ENCODE measurements at regions not wholly inside any gene's neighbourhood (a gene's known extent, or its start where the extent isn't known, plus 50 kb on each side); places are given as distances from the start of the nearest gene placed in this dataset.

GRCh38 chr2:104658144-104658835, 195.6 kb upstream of the POU3F3 start:
- peaks cover 17% of the 10 kb centered on the region for H3K4me1 Mint-ChIP-seq (ENCODE audit: low read depth)
- intact Hi-C loops (cut with micrococcal nuclease) = loop anchor here (5.0 kb wide), 1 partner anchor 86 kb away; no protein-coding TSS in a partner anchor
- H3K27me3 Mint-ChIP-seq = peaks cover 28% of the 10 kb centered on the region
- no peaks in the 10 kb centered on the region for H3K36me3 Mint-ChIP-seq (ENCODE audit: low read depth)
- H3K4me3 Mint-ChIP-seq = peak overlapping the region; percentile 74
- no peaks in the 10 kb centered on the region for H3K9me3 Mint-ChIP-seq
- H3K27ac Mint-ChIP-seq = no peak overlapping the region

GRCh38 chr2:104658904-104659591, 194.9 kb upstream of the POU3F3 start:
- Mint-ChIP-seq H3K27me3 (peaks cover 28% of the 10 kb centered on the region), H3K4me1 (ENCODE audit: low read depth) (peaks cover 17% of the 10 kb centered on the region), H3K9me3 (no peaks in the 10 kb centered on the region), H3K4me3 (peak overlapping the region; percentile 74), H3K27ac (no peak overlapping the region), H3K36me3 (ENCODE audit: low read depth) (no peaks in the 10 kb centered on the region)
- intact Hi-C loops (cut with micrococcal nuclease) = loop anchor here (5.0 kb wide), 1 partner anchor 87 kb away; no protein-coding TSS in a partner anchor

GRCh38 chr2:104660991-104661390, 192.9 kb upstream of the POU3F3 start:
- Mint-ChIP-seq H3K4me3 (no peak overlapping the region), H3K36me3 (ENCODE audit: low read depth) (no peaks in the 10 kb centered on the region), H3K27me3 (peaks cover 28% of the 10 kb centered on the region), H3K9me3 (no peaks in the 10 kb centered on the region), H3K4me1 (ENCODE audit: low read depth) (peaks cover 17% of the 10 kb centered on the region), H3K27ac (no peak overlapping the region)
- intact Hi-C loops (cut with micrococcal nuclease) = no loop called here

GRCh38 chr2:104664672-104665071, 189.2 kb upstream of the POU3F3 start:
- Mint-ChIP-seq H3K9me3 (no peaks in the 10 kb centered on the region), H3K4me1 (ENCODE audit: low read depth) (no peaks in the 10 kb centered on the region), H3K27ac (no peak overlapping the region), H3K4me3 (no peak overlapping the region), H3K27me3 (peaks cover 15% of the 10 kb centered on the region), H3K36me3 (ENCODE audit: low read depth) (no peaks in the 10 kb centered on the region)
- intact Hi-C loops (cut with micrococcal nuclease) = no loop called here

DNA sequence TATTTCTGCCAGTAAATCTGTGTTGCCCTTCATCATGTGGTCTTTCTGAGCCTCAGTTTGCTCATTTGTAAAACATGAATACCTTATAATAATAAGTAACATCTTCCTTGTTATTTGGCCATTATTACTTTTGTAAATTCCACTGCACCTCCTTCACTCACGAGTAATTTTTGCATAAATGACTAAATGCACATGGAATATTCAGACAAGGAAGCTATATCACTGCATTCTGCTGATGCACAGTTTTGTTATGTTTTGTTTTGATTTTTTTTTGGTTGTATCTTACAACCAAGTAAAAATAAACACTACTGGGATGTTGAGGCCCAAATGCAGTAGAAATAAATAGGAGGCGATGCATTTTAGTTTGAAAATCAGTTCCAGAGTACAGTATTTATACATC, 185.3 kb upstream of the POU3F3 start:
- no peaks in the 10 kb centered on the region for H3K36me3 Mint-ChIP-seq (ENCODE audit: low read depth)

GRCh38 chr2:104673225-104673624, 180.7 kb upstream of the POU3F3 start:
- intact Hi-C loops (cut with micrococcal nuclease) = no loop called here
- Mint-ChIP-seq H3K27ac (no peak overlapping the region), H3K4me1 (ENCODE audit: low read depth) (peaks cover 14% of the 10 kb centered on the region), H3K27me3 (peaks cover 3% of the 10 kb centered on the region), H3K36me3 (ENCODE audit: low read depth) (no peaks in the 10 kb centered on the region), H3K4me3 (no peak overlapping the region), H3K9me3 (no peaks in the 10 kb centered on the region)

More for the DNA sequence above, 185.3 kb upstream of the POU3F3 start:
- peaks cover 4% of the 10 kb centered on the region for H3K4me1 Mint-ChIP-seq (ENCODE audit: low read depth)
- H3K4me3 Mint-ChIP-seq = no peak overlapping the region
- H3K27me3 Mint-ChIP-seq = peaks cover 3% of the 10 kb centered on the region
- intact Hi-C loops (cut with micrococcal nuclease) = no loop called here
- no peaks in the 10 kb centered on the region for H3K9me3 Mint-ChIP-seq
- no peak overlapping the region for H3K27ac Mint-ChIP-seq

DNA sequence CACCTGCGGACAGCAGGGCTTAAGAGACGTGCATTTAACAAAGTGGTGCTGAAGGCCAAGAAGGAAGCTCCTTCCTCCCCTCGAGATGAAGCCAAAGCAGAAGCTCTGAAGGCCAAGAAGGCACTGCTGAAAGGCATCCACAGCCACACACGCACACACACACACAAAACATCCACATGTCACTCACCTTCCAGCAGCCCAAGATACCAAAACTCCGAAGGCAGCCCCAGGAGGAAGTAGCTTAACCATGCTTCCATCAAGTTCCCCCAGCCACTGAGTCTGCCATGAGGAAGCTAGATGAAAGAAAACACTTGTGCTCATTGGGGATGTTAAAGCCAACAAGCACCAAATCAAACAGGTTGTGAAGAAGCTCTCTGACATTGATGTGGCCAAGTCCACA, 175.7 kb upstream of the POU3F3 start:
- Mint-ChIP-seq H3K36me3 (ENCODE audit: low read depth) (no peaks in the 10 kb centered on the region), H3K4me3 (no peak overlapping the region), H3K4me1 (ENCODE audit: low read depth) (peaks cover 16% of the 10 kb centered on the region), H3K27ac (no peak overlapping the region), H3K27me3 (peaks cover 2% of the 10 kb centered on the region), H3K9me3 (no peaks in the 10 kb centered on the region)
- intact Hi-C loops (cut with micrococcal nuclease) = no loop called here

GRCh38 chr2:104685591-104685990, 168.3 kb upstream of the POU3F3 start:
- no peak overlapping the region for H3K27ac Mint-ChIP-seq
- H3K36me3 Mint-ChIP-seq (ENCODE audit: low read depth) = no peaks in the 10 kb centered on the region
- intact Hi-C loops (cut with micrococcal nuclease) = no loop called here
- H3K4me1 Mint-ChIP-seq (ENCODE audit: low read depth) = no peaks in the 10 kb centered on the region
- no peaks in the 10 kb centered on the region for H3K9me3 Mint-ChIP-seq
- no peak overlapping the region for H3K4me3 Mint-ChIP-seq
- no peaks in the 10 kb centered on the region for H3K27me3 Mint-ChIP-seq

GRCh38 chr2:104687147-104687546, 166.8 kb upstream of the POU3F3 start:
- Mint-ChIP-seq H3K4me1 (ENCODE audit: low read depth) (no peaks in the 10 kb centered on the region), H3K9me3 (no peaks in the 10 kb centered on the region), H3K36me3 (ENCODE audit: low read depth) (no peaks in the 10 kb centered on the region), H3K27me3 (no peaks in the 10 kb centered on the region), H3K4me3 (no peak overlapping the region), H3K27ac (no peak overlapping the region)
- intact Hi-C loops (cut with micrococcal nuclease) = no loop called here

DNA sequence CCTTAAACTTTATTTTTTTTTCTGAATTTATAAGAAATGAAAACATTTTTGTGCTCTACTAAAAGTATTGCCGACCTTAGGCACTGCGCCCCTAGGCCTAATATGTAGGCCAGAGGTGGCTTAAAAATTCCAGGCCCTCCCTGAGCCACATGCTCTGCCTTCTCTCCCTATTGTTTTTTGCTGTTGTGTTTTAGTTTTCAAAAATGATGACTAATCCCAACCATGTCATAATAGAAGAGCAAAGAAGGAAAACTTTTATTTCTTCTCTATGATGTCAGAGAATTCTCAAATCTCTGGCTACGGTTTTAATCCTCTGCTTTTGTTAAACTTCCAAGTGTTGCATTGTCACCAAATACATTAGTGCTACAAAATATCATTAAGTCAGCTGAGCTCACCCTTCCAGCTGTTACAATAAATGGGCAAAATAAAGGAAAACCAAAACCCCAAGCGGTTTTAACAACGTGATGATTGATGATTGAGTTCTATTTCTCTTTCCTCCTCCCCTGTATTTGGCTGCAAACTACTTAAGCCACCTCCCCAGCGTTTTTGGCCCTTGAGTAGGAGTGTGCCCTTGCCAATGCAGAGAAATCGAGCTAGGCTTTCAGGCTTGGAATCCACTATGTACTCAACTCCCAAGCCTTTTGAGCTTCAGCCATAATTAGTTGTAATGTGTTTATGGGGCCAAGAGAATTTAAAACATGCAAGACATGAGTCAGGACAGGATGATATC, 163.5 kb upstream of the POU3F3 start:
- intact Hi-C loops (cut with micrococcal nuclease) = no loop called here
- Mint-ChIP-seq H3K4me3 (no peak overlapping the region), H3K36me3 (ENCODE audit: low read depth) (no peaks in the 10 kb centered on the region)

DNA sequence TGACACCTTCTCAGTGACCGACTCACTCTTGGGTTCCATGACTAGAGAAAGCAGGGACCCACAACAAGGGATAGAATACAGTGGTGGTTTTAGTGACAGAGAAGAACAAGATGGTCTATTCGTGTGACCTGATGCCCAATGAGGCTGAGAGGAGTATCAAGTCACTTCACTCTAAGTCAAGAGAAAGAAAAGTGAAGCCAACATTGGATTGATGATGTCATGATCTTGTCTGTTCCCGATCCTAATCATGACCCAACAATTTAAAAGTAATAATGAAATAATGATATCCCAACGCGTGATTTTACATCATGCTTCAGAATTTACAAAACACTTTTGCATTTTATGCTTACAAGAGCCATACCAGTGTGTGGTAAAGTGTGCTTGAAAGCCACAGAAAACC, 155.6 kb upstream of the POU3F3 start:
- H3K4me3 Mint-ChIP-seq = no peak overlapping the region
- no peaks in the 10 kb centered on the region for H3K36me3 Mint-ChIP-seq (ENCODE audit: low read depth)
- H3K9me3 Mint-ChIP-seq = no peaks in the 10 kb centered on the region
- no peaks in the 10 kb centered on the region for H3K4me1 Mint-ChIP-seq (ENCODE audit: low read depth)
- H3K27ac Mint-ChIP-seq = no peak overlapping the region
- intact Hi-C loops (cut with micrococcal nuclease) = no loop called here
- H3K27me3 Mint-ChIP-seq = peaks cover 2% of the 10 kb centered on the region

More for the DNA sequence above, 163.5 kb upstream of the POU3F3 start:
- no peaks in the 10 kb centered on the region for H3K9me3 Mint-ChIP-seq
- no peaks in the 10 kb centered on the region for H3K4me1 Mint-ChIP-seq (ENCODE audit: low read depth)
- no peak overlapping the region for H3K27ac Mint-ChIP-seq
- H3K27me3 Mint-ChIP-seq = no peaks in the 10 kb centered on the region

GRCh38 chr2:104701411-104701911, 152.5 kb upstream of the POU3F3 start:
- intact Hi-C loops (cut with micrococcal nuclease) = no loop called here
- Mint-ChIP-seq H3K27ac (no peak overlapping the region), H3K36me3 (ENCODE audit: low read depth) (no peaks in the 10 kb centered on the region), H3K9me3 (no peaks in the 10 kb centered on the region), H3K27me3 (peaks cover 2% of the 10 kb centered on the region), H3K4me3 (no peak overlapping the region), H3K4me1 (ENCODE audit: low read depth) (no peaks in the 10 kb centered on the region)

- Mint-ChIP-seq H3K27me3 (peaks cover 2% of the 10 kb centered on the region), H3K27ac (no peak overlapping the region), H3K9me3 (no peaks in the 10 kb centered on the region), H3K4me1 (ENCODE audit: low read depth) (no peaks in the 10 kb centered on the region), H3K36me3 (ENCODE audit: low read depth) (no peaks in the 10 kb centered on the region), H3K4me3 (no peak overlapping the region)
- intact Hi-C loops (cut with micrococcal nuclease) = no loop called here
Observed at GRCh38 chr2:104702031-104702850, 151.7 kb upstream of the POU3F3 start.

Data from dendritic cell treated with granulocyte-macrophage colony-stimulating factor and Interleukin-4, amounts not matched to agents 40 ng/mL and 50 ng/mL, for 4 days (primary cell).